ENCODE measurements at regions not wholly inside any gene's neighbourhood (a gene's known extent, or its start where the extent isn't known, plus 50 kb on each side); places are given as distances from the start of the nearest gene placed in this dataset.

DNA sequence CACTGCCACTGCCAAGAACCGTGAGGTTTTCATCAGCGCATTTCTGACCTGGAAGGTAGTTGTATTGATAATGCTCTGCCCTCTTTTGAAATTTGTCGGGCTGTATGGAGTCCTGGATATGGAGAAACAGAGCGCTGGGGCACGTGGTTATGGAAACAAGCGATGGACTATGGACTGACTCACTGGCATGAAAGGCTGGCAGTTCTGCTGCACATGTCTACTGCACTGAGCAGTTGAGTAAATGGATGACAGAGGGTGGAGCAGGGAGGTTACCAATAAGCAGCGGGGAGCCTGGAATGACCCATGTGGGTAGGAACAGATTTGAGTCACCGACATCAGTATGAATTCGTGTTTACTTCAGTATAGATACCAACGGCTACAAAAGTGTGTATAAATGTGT, 429.5 kb downstream of the OCA2 start:
- no peak overlapping the region for H3K27ac Mint-ChIP-seq
- DNase-seq, result no peak
- TF ChIP-seq, protein P1, sequence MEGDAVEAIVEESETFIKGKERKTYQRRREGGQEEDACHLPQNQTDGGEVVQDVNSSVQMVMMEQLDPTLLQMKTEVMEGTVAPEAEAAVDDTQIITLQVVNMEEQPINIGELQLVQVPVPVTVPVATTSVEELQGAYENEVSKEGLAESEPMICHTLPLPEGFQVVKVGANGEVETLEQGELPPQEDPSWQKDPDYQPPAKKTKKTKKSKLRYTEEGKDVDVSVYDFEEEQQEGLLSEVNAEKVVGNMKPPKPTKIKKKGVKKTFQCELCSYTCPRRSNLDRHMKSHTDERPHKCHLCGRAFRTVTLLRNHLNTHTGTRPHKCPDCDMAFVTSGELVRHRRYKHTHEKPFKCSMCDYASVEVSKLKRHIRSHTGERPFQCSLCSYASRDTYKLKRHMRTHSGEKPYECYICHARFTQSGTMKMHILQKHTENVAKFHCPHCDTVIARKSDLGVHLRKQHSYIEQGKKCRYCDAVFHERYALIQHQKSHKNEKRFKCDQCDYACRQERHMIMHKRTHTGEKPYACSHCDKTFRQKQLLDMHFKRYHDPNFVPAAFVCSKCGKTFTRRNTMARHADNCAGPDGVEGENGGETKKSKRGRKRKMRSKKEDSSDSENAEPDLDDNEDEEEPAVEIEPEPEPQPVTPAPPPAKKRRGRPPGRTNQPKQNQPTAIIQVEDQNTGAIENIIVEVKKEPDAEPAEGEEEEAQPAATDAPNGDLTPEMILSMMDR (IDR thresholded peaks at IDR 0.05), result no peak

DNA sequence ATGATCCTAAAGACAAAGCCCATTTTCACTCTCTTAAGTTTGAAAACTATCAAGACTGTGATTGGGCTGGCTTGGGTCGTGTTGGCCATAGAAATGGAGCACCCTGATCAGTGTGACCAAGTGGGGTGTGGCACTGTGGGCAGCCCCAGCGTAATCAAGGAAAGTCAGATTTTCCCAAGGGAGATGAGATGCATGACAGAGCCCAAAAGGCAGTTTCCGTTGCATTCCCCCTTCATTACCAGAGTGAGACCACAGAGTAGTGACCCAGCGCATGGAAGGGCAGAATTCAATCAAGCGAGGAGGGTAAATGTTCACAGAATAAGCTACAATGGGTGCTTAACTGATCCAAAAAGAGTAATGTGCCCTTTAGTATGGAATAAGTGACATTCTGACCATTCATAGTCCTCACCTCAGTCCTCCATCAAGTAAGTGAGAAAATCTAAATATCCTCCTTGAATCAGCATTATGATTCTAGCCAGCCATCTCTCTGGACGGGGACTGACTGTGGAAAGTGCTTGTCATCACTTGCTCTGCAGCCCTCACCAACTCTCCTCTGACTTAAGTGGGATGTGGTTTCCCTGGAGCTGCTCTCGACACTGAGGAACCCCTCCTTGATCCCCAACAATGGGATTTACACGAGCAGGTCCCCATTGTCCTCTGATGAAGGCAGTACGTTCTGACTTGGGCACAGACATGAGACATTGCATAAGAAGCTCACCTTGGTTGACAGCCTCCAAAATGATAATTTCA, 430.5 kb downstream of the OCA2 start:
- TF ChIP-seq, protein P1 (IDR thresholded peaks at IDR 0.05), result no peak
- H3K27ac Mint-ChIP-seq, result no peak overlapping the region
- H3K9me3 Mint-ChIP-seq, result peaks cover 44% of the 10 kb centered on the region; the same call in 1 of the 2 replicates
- no peaks in the 10 kb centered on the region; the same call in 1 of the 2 replicates for H3K4me1 Mint-ChIP-seq (ENCODE audit: low read depth)
- DNase-seq, result no peak
- H3K27me3 Mint-ChIP-seq (ENCODE audit: insufficient read depth), result peaks cover 3% of the 10 kb centered on the region; the same call in 1 of the 2 replicates
- no peaks in the 10 kb centered on the region for H3K36me3 Mint-ChIP-seq (ENCODE audit: low read depth)
- no peak overlapping the region for H3K4me3 Mint-ChIP-seq

More for the DNA sequence above, 429.5 kb downstream of the OCA2 start:
- no peaks in the 10 kb centered on the region; the same call in 1 of the 2 replicates for H3K4me1 Mint-ChIP-seq (ENCODE audit: low read depth)
- no peaks in the 10 kb centered on the region for H3K36me3 Mint-ChIP-seq (ENCODE audit: low read depth)
- H3K4me3 Mint-ChIP-seq, result no peak overlapping the region
- peaks cover 5% of the 10 kb centered on the region for H3K27me3 Mint-ChIP-seq (ENCODE audit: insufficient read depth)
- H3K9me3 Mint-ChIP-seq, result peaks cover 47% of the 10 kb centered on the region; the same call in 1 of the 2 replicates

DNA sequence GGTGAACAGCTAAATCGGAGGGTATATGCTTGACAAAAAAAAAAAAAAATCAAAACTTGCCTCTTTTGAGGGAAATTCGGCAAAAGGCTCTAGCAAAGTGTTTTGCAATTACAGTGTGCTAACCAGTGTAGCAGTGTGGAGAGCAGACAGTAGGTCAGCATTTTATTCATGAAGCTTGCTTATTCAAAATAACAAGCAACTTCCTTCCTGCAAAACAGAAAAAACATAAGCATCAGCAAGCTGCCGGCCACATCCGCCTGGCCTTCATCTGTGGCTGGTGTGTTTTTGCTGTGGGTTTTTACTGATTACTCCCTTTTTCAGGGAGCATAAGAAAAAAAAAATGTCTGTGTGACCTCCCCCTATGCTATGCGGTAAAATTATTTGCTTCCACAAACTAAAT, 434.1 kb downstream of the OCA2 start:
- no peaks in the 10 kb centered on the region; the same call in 1 of the 2 replicates for H3K4me1 Mint-ChIP-seq (ENCODE audit: low read depth)
- TF ChIP-seq, protein P1 (IDR thresholded peaks at IDR 0.05), result no peak
- no peaks in the 10 kb centered on the region for H3K36me3 Mint-ChIP-seq (ENCODE audit: low read depth)
- no peaks in the 10 kb centered on the region; the same call in 1 of the 2 replicates for H3K27me3 Mint-ChIP-seq (ENCODE audit: insufficient read depth)
- no peak for DNase-seq
- no peak overlapping the region for H3K4me3 Mint-ChIP-seq
- peaks cover 22% of the 10 kb centered on the region; the same call in 1 of the 2 replicates for H3K9me3 Mint-ChIP-seq
- no peak overlapping the region for H3K27ac Mint-ChIP-seq

DNA sequence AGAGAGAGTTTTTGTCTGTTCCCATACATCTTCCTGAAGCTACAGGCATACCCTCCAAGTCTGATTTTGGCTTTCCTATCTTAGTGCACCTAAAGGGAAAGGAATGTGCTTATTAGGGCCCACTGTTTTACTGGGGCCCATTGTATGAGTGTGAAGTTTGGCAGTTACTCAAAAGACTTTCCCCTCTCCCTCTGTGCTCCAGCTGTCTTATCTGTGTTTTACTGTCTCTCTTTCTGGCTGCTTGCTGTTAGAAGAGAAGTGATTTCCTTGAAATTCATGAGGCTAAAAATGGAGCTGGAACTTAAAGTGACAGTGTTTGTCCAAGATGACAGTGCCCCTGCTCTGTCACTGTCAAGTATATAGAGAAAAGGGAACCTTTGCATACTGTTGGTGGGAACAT, 436.2 kb downstream of the OCA2 start:
- Mint-ChIP-seq H3K4me1 (ENCODE audit: low read depth) (no peaks in the 10 kb centered on the region), H3K27ac (no peak overlapping the region), H3K27me3 (ENCODE audit: insufficient read depth) (no peaks in the 10 kb centered on the region; the same call in 1 of the 2 replicates), H3K36me3 (ENCODE audit: low read depth) (no peaks in the 10 kb centered on the region), H3K4me3 (no peak overlapping the region), H3K9me3 (peaks cover 15% of the 10 kb centered on the region; the same call in 1 of the 2 replicates)
- no peak for DNase-seq
- TF ChIP-seq, protein P1 (IDR thresholded peaks at IDR 0.05), result no peak

DNA sequence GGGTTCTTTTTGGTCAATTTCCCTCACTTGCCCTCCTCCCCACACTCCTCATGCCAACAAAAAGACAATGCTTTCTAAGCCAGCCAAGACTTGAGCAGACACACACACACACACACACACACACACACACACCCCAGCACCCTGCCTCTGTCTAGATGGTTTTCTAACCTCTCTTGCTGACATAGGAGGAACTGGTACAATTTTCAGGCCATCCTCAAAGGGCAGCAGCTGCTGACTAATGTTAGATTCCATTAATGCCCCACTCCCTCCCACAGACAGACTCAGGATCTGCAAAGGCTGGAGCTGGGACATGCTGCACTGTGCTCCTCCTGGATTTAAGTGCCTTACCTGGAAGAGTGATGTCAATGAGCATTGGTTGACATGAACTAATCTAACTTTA, 438.4 kb downstream of the OCA2 start:
- H3K4me3 Mint-ChIP-seq, result no peak overlapping the region
- H3K27me3 Mint-ChIP-seq (ENCODE audit: insufficient read depth), result no peaks in the 10 kb centered on the region; the same call in 1 of the 2 replicates
- H3K4me1 Mint-ChIP-seq (ENCODE audit: low read depth), result no peaks in the 10 kb centered on the region
- TF ChIP-seq, protein P1 (IDR thresholded peaks at IDR 0.05), result no peak
- no peak for DNase-seq
- H3K9me3 Mint-ChIP-seq, result peaks cover 23% of the 10 kb centered on the region
- no peaks in the 10 kb centered on the region; the same call in 1 of the 2 replicates for H3K36me3 Mint-ChIP-seq (ENCODE audit: low read depth)
- H3K27ac Mint-ChIP-seq, result no peak overlapping the region

All from HFFc6 (cell line).